K562 (cell line): ENCODE measurements at regions not wholly inside any gene's neighbourhood (a gene's known extent, or its start where the extent isn't known, plus 50 kb on each side); places are given as distances from the start of the nearest gene placed in this dataset.

ENCODE experiments used
- ATAC-seq: fragments of 200-7000 bp; cut with Tn5 transposase; 3 replicates; pipeline ENCODE4 v1.9.1; 2020; ENCODE audit warnings: moderate library complexity
- BruUV-seq: library from RNA; stranded (reverse); fragments of 400-500 nt; replicated peaks from 2 replicates; lab custom pipeline; 2021; lab: Mats Ljungman, UMichigan
- CTCF ChIA-PET: fragments of 300-600 bp; formaldehyde crosslinking; extraction: SDS; loops from one replicate; lab custom pipeline; 2021; ENCODE audit warnings: low intra/inter-chr PET ratio; lab: Yijun Ruan, JAX
- POLR2A ChIA-PET: fragments of 300-600, 350-650 bp; sonication (Branson Sonifier 250); formaldehyde crosslinking; extraction: SDS; loops from one replicate; lab custom pipeline; 2021; ENCODE audit warnings: antibody characterized with exemption, inconsistent platforms; lab: Yijun Ruan, JAX
- DNase-seq, 4 experiments: peaks; one replicate each; pipeline versions ENCODE4 v3.0.0 to v3.0.0-alpha.2; 2011 to 2018; ENCODE audit warnings: low spot score in 3 of 4, mixed read lengths in 3 of 4; ENCODE audit errors: extremely low read depth in 1 of 4
- FAIRE-seq: peaks from 2 replicates; lab custom pipeline; 2011; peaks lifted over from hg19 to GRCh38; lab: Jason Lieb, UNC
- H2AFZ ChIP-seq: 2 replicates; pipeline ENCODE4 v1.6.0; 2011; ENCODE audit warnings: low read depth, low read length, control low read depth, inconsistent platforms
- H3K27ac ChIP-seq: fragments of 200-600 bp; 3 replicates; pipeline ENCODE4 v1.8.0; 2011; ENCODE audit warnings: low read depth, mild to moderate bottlenecking, control low read depth, inconsistent platforms, low read length, moderate library complexity, mixed read lengths; ENCODE audit errors: extremely low read depth
- H3K27me3 ChIP-seq, 2 experiments: fragments of 300-600 bp in 1 of 2; 2 replicates in 1 of 2; 3 replicates in 1 of 2; pipeline versions ENCODE4 v1.6.0 to v1.8.0; 2011; ENCODE audit warnings: inconsistent platforms in 2 of 2, low read length in 2 of 2, mild to moderate bottlenecking in 1 of 2, mixed read lengths in 1 of 2, moderate library complexity in 1 of 2; ENCODE audit not compliant: control insufficient read depth in 2 of 2, insufficient read depth in 2 of 2
- H3K36me3 ChIP-seq: fragments of 300-600 bp; 3 replicates; pipeline ENCODE4 v1.8.0; 2011; ENCODE audit warnings: mild to moderate bottlenecking, low read length, inconsistent platforms; ENCODE audit not compliant: control insufficient read depth, insufficient read depth
- H3K4me1 ChIP-seq, 2 experiments: fragments of 200-600 bp in 1 of 2; replicated peaks in 1 of 2; 2 replicates in 1 of 2; 3 replicates in 1 of 2; pipeline versions ENCODE4 v1.5.1 to v1.8.0; 2011; ENCODE audit warnings: inconsistent platforms in 2 of 2, low read length in 2 of 2, mild to moderate bottlenecking in 1 of 2, mixed read lengths in 1 of 2, moderate library complexity in 1 of 2; ENCODE audit not compliant: control insufficient read depth in 2 of 2, insufficient read depth in 2 of 2
- H3K4me2 ChIP-seq: 2 replicates; pipeline ENCODE4 v1.6.1; 2011; ENCODE audit warnings: low read length, control low read depth, inconsistent platforms, mixed read lengths; ENCODE audit not compliant: insufficient read depth
- H3K4me3 ChIP-seq: fragments of 200-600 bp; sonication (generic), shearing (Covaris generic); 2 replicates; pipeline ENCODE4 v1.5.1; 2016; ENCODE audit warnings: control low read depth, inconsistent platforms
- H3K79me2 ChIP-seq: fragments of 200-600 bp; 3 replicates; pipeline ENCODE4 v1.8.0; 2011; ENCODE audit warnings: low read length, inconsistent platforms; ENCODE audit not compliant: control insufficient read depth, insufficient read depth
- H3K9ac ChIP-seq, 2 experiments: 2 replicates each; pipeline versions ENCODE4 v1.6.0 to v1.6.1; 2011; ENCODE audit warnings: low read depth in 2 of 2, low read length in 2 of 2, control low read depth in 1 of 2, inconsistent platforms in 1 of 2, mild to moderate bottlenecking in 1 of 2, mixed read lengths in 1 of 2; ENCODE audit not compliant: insufficient read depth in 1 of 2
- H3K9me1 ChIP-seq: one replicate; pipeline ENCODE4 v1.6.0; 2011; ENCODE audit warnings: inconsistent platforms, mild to moderate bottlenecking, low read length, moderate library complexity; ENCODE audit not compliant: control insufficient read depth, insufficient read depth
- H3K9me3 ChIP-seq: replicated peaks from 2 replicates; pipeline ENCODE4 v1.5.1; 2011; ENCODE audit warnings: low read depth, low read length, inconsistent platforms; ENCODE audit not compliant: control insufficient read depth, insufficient read depth
- H4K20me1 ChIP-seq: replicated peaks from 2 replicates; pipeline ENCODE4 v1.6.1; 2011; ENCODE audit warnings: low read length, inconsistent platforms, mixed read lengths; ENCODE audit not compliant: control insufficient read depth, insufficient read depth
- DNMT1 ChIP-seq: fragments of 450-650 bp; IDR thresholded peaks from 2 replicates; pipeline ENCODE4 v1.6.1; 2016; ENCODE audit warnings: antibody characterized with exemption, mild to moderate bottlenecking
- MAZ ChIP-seq, 2 experiments: fragments of 450-650 bp in 1 of 2; sonication (generic) in 1 of 2; formaldehyde crosslinking; IDR thresholded peaks in 1 of 2; conservative IDR thresholded peaks in 1 of 2; 2 replicates each; pipeline versions ENCODE4 v1.4.0 to v1.5.0; 2020; ENCODE audit warnings: mild to moderate bottlenecking in 1 of 2, missing genetic modification reagents in 1 of 2
- NKRF ChIP-seq: fragments of 450-650 bp; IDR thresholded peaks from 2 replicates; pipeline ENCODE4 v1.6.1; 2016; ENCODE audit warnings: borderline replicate concordance
- ZNF778 ChIP-seq: fragments of 450-650 bp; formaldehyde crosslinking; IDR thresholded peaks from 2 replicates; pipeline ENCODE4 v1.4.0; 2020; ENCODE audit warnings: mild to moderate bottlenecking, moderate library complexity
- WGBS: fragments of 100-300 bp; shearing (Covaris generic); methylation state at CpG from one replicate; pipeline ENCODE4 v1.1.6; 2016; ENCODE audit warnings: low coverage, mixed read lengths; ENCODE audit not compliant: insufficient coverage; ENCODE audit errors: missing lambda C conversion rate; 5-methylcytosine and 5-hydroxymethylcytosine counted together
- in situ Hi-C: fragments of 300-500 bp; cut with MboI; formaldehyde crosslinking; loops from 4 replicates; pipeline ENCODE4 v1.15.0; 2018; ENCODE audit warnings: inconsistent platforms, mixed read lengths
- intact Hi-C: fragments of 100-400 bp; cut with micrococcal nuclease; formaldehyde crosslinking; loops from 2 replicates; pipeline ENCODE4 v1.14.2; 2022

DNA sequence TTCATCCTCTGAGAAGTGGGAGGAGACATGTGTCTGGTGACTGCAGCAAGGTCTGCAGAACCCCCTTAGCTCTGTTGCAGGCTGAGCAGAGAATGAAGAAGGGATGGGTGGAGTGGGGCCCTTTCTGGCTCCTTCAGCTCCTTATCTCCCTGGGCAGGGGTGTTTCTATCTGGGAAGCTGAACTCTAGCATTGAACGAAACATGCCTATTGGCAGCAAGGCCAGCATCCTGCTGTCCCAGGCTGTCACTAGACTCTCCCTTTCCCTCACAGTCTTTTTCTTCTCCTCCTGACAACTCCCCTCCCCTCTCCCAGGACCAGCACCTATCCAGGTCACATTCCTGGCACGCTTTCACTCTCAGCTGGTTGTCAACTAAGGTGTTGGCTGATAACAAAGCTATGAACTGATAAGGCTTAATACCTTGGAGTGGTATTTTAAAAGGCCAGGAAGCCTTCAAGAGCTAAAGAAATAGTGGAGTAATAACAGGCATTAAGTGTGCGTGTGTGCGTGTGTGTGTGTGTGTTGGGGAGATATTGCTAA, 128.8 kb upstream of the FZD8 start:
- H3K4me3 ChIP-seq = no peak overlapping the region
- FAIRE-seq (no peak), ATAC-seq (no peak), DNase-seq (no peak)
- no peak overlapping the region for H3K4me2 ChIP-seq
- no peak overlapping the region for H3K27ac ChIP-seq
- no peak for TF ChIP-seq MAZ (CRISPR knock-in tag; conservative IDR thresholded peaks at IDR 0.05 in 1 of 2, IDR thresholded peaks at IDR 0.05 in 1 of 2)
- TF ChIP-seq NKRF = no peak
- no peak for TF ChIP-seq DNMT1
- TF ChIP-seq ZNF778 (CRISPR knock-in tag) = no peak
- no peaks in the 10 kb centered on the region for H3K9me3 ChIP-seq
- no peak overlapping the region for H2AFZ ChIP-seq
- H3K4me1 ChIP-seq = no peaks in the 10 kb centered on the region
- no peaks in the 10 kb centered on the region for H4K20me1 ChIP-seq
- BruUV-seq = no TSS peak
- ChIA-PET CTCF (no interaction called here), POLR2A (interaction anchor here (0.9 kb wide), 1 partner anchor 10 kb away, joined by 3 read pairs; no protein-coding TSS in a partner anchor)
- H3K9me1 ChIP-seq = no peaks in the 10 kb centered on the region
- no peaks in the 10 kb centered on the region for H3K36me3 ChIP-seq
- no peaks in the 10 kb centered on the region for H3K27me3 ChIP-seq
- intact Hi-C loops (no loop called here), in situ Hi-C loops (no loop called here)
- 6% methylated on average over 4 of the region's 4 CpGs for WGBS
- H3K9ac ChIP-seq = no peak overlapping the region
- no peaks in the 10 kb centered on the region for H3K79me2 ChIP-seq
